Upper lobe of right lung (tissue), 1 donor: ENCODE measurements at regions not wholly inside any gene's neighbourhood (a gene's known extent, or its start where the extent isn't known, plus 50 kb on each side); places are given as distances from the start of the nearest gene placed in this dataset.

Source experiments
- ATAC-seq: fragments of 200-7000 bp; cut with Tn5 transposase; one replicate; pipeline ENCODE4 v1.9.1; 2020; ENCODE audit warnings: mild to moderate bottlenecking, moderate library complexity
- DNase-seq: peaks from one replicate; pipeline ENCODE4 v3.0.0-alpha.2; 2020
- H3K27ac ChIP-seq: fragments of 200-600 bp; one replicate; pipeline ENCODE4 v1.8.0; 2022
- H3K27me3 ChIP-seq: fragments of 200-600 bp; one replicate; pipeline ENCODE4 v1.8.0; 2022; ENCODE audit warnings: mild to moderate bottlenecking
- H3K36me3 ChIP-seq: fragments of 200-600 bp; one replicate; pipeline ENCODE4 v1.8.0; 2022
- H3K4me1 ChIP-seq: fragments of 200-600 bp; one replicate; pipeline ENCODE4 v1.8.0; 2022
- H3K4me3 ChIP-seq: fragments of 200-600 bp; one replicate; pipeline ENCODE4 v1.8.0; 2022; ENCODE audit warnings: mild to moderate bottlenecking
- H3K9me3 ChIP-seq: fragments of 200-600 bp; one replicate; pipeline ENCODE4 v1.8.0; 2022
- intact Hi-C: fragments of 100-400 bp; cut with DNase I; formaldehyde crosslinking; loops from one replicate; pipeline ENCODE4 v1.11.0; 2022
- TF ChIP-seq, protein P1 (sequence below): fragments of 200-600 bp; IDR thresholded peaks from one replicate; pipeline ENCODE4 v1.8.0; 2022; ENCODE audit warnings: antibody characterized with exemption
- donor health status: DM: no; HTN: yes; CAD: no; lungs with severe emphysema.

DNA sequence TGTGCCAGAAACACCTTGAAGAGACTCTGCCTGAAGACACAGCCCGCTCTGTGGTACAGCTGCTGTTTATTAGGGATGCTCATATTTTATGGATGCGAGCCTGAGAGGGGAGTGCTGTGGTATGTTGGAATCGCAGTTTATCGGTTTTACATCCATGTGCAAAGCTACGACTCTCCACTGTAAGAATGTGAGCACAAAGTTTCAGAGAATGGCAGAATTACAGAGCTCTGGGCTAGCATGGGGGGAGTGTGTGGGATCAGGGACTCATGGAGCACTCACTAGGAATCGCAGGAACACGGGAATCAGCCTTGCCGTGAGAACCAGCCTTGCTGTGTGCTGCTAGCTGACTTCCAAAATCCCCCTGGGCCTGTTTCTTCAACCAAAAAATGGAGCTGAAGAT is 199.9 kb downstream of the RNF144A start:
- Histone ChIP-seq H3K27me3 (no peaks in the 10 kb centered on the region), H3K27ac (no peak overlapping the region), H3K4me1 (no peaks in the 10 kb centered on the region), H3K9me3 (no peaks in the 10 kb centered on the region), H3K36me3 (no peaks in the 10 kb centered on the region), H3K4me3 (no peak overlapping the region)
- ATAC-seq (no peak), DNase-seq (no peak)
- TF ChIP-seq, protein P1, sequence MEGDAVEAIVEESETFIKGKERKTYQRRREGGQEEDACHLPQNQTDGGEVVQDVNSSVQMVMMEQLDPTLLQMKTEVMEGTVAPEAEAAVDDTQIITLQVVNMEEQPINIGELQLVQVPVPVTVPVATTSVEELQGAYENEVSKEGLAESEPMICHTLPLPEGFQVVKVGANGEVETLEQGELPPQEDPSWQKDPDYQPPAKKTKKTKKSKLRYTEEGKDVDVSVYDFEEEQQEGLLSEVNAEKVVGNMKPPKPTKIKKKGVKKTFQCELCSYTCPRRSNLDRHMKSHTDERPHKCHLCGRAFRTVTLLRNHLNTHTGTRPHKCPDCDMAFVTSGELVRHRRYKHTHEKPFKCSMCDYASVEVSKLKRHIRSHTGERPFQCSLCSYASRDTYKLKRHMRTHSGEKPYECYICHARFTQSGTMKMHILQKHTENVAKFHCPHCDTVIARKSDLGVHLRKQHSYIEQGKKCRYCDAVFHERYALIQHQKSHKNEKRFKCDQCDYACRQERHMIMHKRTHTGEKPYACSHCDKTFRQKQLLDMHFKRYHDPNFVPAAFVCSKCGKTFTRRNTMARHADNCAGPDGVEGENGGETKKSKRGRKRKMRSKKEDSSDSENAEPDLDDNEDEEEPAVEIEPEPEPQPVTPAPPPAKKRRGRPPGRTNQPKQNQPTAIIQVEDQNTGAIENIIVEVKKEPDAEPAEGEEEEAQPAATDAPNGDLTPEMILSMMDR: no peak
- intact Hi-C loops: no loop called here

DNA sequence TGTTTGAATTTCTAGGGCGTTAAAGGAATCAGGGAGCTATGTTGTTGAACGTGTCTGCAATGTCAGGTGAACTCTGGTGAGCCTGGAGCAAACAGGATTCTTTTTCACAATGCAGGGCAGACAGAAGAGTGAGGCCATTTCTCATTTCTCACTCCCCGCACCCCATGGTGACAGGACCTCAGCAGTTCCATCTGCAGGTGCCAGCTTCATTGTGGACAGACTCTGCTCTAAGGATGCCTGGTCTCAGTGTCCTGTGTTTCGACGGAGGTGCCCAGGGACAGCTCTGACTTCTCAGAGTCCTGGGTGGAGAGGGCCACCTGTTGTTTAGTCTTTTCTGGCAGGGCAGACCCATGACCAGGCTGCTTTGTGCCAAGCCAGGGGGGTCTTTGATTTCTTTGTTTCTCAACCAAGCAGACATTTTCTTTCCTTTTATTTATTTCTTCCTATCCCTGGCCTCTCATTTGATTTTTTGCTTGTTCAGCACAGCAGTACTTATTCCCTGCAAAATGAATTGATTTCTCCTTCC is 201.5 kb downstream of the RNF144A start:
- Histone ChIP-seq H3K27ac (no peak overlapping the region), H3K4me1 (no peaks in the 10 kb centered on the region), H3K4me3 (no peak overlapping the region), H3K27me3 (no peaks in the 10 kb centered on the region), H3K36me3 (no peaks in the 10 kb centered on the region), H3K9me3 (no peaks in the 10 kb centered on the region)
- intact Hi-C loops: no loop called here
- no peak for ATAC-seq
- no peak for DNase-seq
- TF ChIP-seq, protein P1: no peak

DNA sequence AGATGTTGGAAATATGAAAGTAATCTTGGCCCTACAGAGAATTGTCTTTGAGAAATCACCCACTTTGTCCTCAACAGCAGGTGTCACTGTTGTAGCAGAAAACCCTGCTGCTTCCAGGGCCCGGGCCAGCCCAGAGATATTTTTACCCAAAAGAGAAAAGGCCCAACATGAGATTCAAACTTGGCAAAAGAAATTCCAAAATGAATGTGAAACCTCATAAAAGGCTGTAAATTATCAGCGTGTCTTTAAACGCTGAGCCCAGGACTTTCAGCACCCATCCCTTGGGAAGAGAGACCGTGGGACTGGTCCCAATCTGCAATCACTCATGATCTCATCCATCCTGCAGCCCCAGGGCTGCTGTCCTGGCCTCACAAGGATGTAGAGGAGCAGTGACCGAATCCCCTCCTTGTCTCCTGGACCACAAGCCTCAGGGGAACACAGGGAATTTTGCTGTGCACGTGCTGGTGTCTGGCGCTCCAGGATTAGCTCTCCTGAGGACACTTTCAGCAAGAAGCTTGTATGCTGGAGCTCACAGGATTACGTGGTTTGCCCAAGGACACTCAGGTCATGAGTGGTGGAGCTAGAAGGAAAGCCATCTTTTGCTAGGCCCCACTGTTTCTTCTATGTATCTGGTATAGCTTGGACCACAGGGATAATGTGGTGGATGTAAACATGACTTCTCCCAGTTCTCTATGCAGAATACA is 202.1 kb downstream of the RNF144A start:
- no peak overlapping the region for H3K4me3 ChIP-seq
- ATAC-seq: no peak
- no peaks in the 10 kb centered on the region for H3K4me1 ChIP-seq
- H3K36me3 ChIP-seq: no peaks in the 10 kb centered on the region
- TF ChIP-seq, protein P1: peak; percentile 37
- intact Hi-C loops: no loop called here
- H3K9me3 ChIP-seq: no peaks in the 10 kb centered on the region
- H3K27me3 ChIP-seq: no peaks in the 10 kb centered on the region
- DNase-seq: no peak
- H3K27ac ChIP-seq: no peak overlapping the region

DNA sequence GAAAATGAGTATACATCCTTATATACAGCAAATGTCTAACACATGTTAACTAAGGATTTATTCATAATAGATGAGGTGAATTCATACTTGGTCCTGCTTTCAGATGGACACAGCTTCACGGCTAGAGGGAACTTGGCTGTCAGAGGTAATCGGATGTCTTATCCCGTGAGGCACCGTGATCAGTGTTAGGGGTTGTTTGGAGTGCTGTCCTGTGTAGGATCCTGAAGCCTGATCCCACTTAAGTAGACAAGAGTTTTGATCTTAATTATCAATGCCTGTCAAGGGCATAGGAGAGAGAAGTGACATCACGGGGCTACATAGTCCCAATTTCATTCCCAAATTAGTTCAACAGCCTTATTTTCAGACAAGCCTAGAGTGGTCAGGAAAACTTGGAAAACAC is 204.6 kb downstream of the RNF144A start:
- Histone ChIP-seq H3K27me3 (no peaks in the 10 kb centered on the region), H3K36me3 (no peaks in the 10 kb centered on the region), H3K9me3 (no peaks in the 10 kb centered on the region), H3K4me3 (no peak overlapping the region), H3K27ac (no peak overlapping the region), H3K4me1 (no peaks in the 10 kb centered on the region)
- intact Hi-C loops: no loop called here
- DNase-seq: no peak
- no peak for ATAC-seq
- TF ChIP-seq, protein P1: no peak

DNA sequence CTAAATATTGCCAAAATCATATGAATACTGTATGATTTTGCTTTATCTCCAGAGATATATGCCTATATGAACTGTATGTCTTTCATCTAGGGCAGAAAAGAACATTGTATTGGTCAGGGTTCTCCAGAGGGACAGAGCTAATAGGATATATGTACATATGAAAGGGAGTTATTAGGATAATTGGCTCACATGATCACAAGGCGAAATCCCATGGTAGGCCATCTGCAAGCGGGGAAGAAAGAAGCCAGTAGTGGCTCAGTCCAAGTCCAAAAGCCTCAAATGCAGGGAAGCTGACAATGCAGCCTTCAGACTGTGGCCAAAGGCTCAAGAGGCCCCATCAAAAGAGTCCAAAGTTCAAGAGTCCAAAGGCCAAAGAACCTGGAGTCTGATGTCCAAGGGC is 209.9 kb downstream of the RNF144A start:
- Histone ChIP-seq H3K27ac (no peak overlapping the region), H3K27me3 (no peaks in the 10 kb centered on the region), H3K36me3 (no peaks in the 10 kb centered on the region), H3K9me3 (no peaks in the 10 kb centered on the region), H3K4me3 (no peak overlapping the region), H3K4me1 (no peaks in the 10 kb centered on the region)
- ATAC-seq (no peak), DNase-seq (no peak)
- TF ChIP-seq, protein P1: no peak
- intact Hi-C loops: no loop called here
